IPS DF 19.7 (cell line): ENCODE measurements at regions not wholly inside any gene's neighbourhood (a gene's known extent, or its start where the extent isn't known, plus 50 kb on each side); places are given as distances from the start of the nearest gene placed in this dataset.
"Not testable (repeated sequence)": the region's sequence is repeated elsewhere in the genome, so short reads cannot be mapped to it uniquely, and the experiment has no call there.

Source experiments
- DNase-seq: peaks from one replicate; pipeline ENCODE4 v3.0.0-alpha.2; 2013; ENCODE audit warnings: low read depth, low spot score

GRCh38 chr11:11220786-11221185 is 132.3 kb downstream of the CSNK2A3 start:
- no peak for DNase-seq

GRCh38 chr11:11218629-11218986 is 134.4 kb downstream of the CSNK2A3 start:
- DNase-seq = no peak

GRCh38 chr11:11217929-11218628 is 135.0 kb downstream of the CSNK2A3 start:
- DNase-seq = no peak

- no peak for DNase-seq
Observed at GRCh38 chr11:11217289-11217928, 135.6 kb downstream of the CSNK2A3 start.

GRCh38 chr11:11215944-11216343 is 137.1 kb downstream of the CSNK2A3 start:
- no peak for DNase-seq

- no peak for DNase-seq
Observed at GRCh38 chr11:11215058-11215815, 137.8 kb downstream of the CSNK2A3 start.

- no peak for DNase-seq
Observed at GRCh38 chr11:11213117-11213516, 139.9 kb downstream of the CSNK2A3 start.

- DNase-seq = no peak
Observed at GRCh38 chr11:11211888-11212287, 141.2 kb downstream of the CSNK2A3 start.

GRCh38 chr11:11211186-11211585 is 141.9 kb downstream of the CSNK2A3 start:
- no peak for DNase-seq

- no peak for DNase-seq
Observed at GRCh38 chr11:11210446-11210845, 142.6 kb downstream of the CSNK2A3 start.

- no peak for DNase-seq
Observed at GRCh38 chr11:11209967-11210366, 143.1 kb downstream of the CSNK2A3 start.

GRCh38 chr11:11208994-11209393 is 144.1 kb downstream of the CSNK2A3 start:
- DNase-seq = no peak

GRCh38 chr11:11207428-11207827 is 145.6 kb downstream of the CSNK2A3 start:
- no peak for DNase-seq

GRCh38 chr11:11206484-11206883 is 146.6 kb downstream of the CSNK2A3 start:
- no peak for DNase-seq

- DNase-seq = no peak
Observed at GRCh38 chr11:11202885-11203284, 150.2 kb downstream of the CSNK2A3 start.

- DNase-seq = not testable (repeated sequence)
Observed at GRCh38 chr11:11201302-11201701, 151.7 kb downstream of the CSNK2A3 start.

GRCh38 chr11:11192541-11192940 is 160.5 kb downstream of the CSNK2A3 start:
- DNase-seq = no peak

- DNase-seq = no peak
Observed at GRCh38 chr11:11189506-11189905, 163.5 kb downstream of the CSNK2A3 start.

- DNase-seq = no peak
Observed at GRCh38 chr11:11186249-11186648, 166.8 kb downstream of the CSNK2A3 start.

- DNase-seq = no peak
Observed at GRCh38 chr11:11182261-11182660, 170.8 kb downstream of the CSNK2A3 start.

GRCh38 chr11:11178671-11179638 is 174.1 kb downstream of the CSNK2A3 start:
- DNase-seq = no peak
